ENCODE measurements at regions not wholly inside any gene's neighbourhood (a gene's known extent, or its start where the extent isn't known, plus 50 kb on each side); places are given as distances from the start of the nearest gene placed in this dataset.

- Mint-ChIP-seq H3K4me1 (ENCODE audit: unreplicated experiment) (peaks cover 53% of the 10 kb centered on the region), H3K9me3 (ENCODE audit: unreplicated experiment) (no peaks in the 10 kb centered on the region), H3K4me3 (ENCODE audit: unreplicated experiment) (no peak overlapping the region), H3K27ac (ENCODE audit: unreplicated experiment) (no peak overlapping the region), H3K27me3 (ENCODE audit: unreplicated experiment) (peaks cover 41% of the 10 kb centered on the region), H3K36me3 (ENCODE audit: low read depth, unreplicated experiment) (peaks cover 10% of the 10 kb centered on the region)
- no peak for TF ChIP-seq CTCF (IDR thresholded peaks at IDR 0.05; ENCODE audit: unreplicated experiment)
- no peak for DNase-seq (ENCODE audit: low spot score)
Measured at GRCh38 chr6:28767691-28768090, 156.1 kb downstream of the TRIM27 start.

GRCh38 chr6:28768187-28768913 is 155.4 kb downstream of the TRIM27 start:
- Mint-ChIP-seq H3K9me3 (ENCODE audit: unreplicated experiment) (no peaks in the 10 kb centered on the region), H3K4me1 (ENCODE audit: unreplicated experiment) (peaks cover 60% of the 10 kb centered on the region), H3K27ac (ENCODE audit: unreplicated experiment) (no peak overlapping the region), H3K4me3 (ENCODE audit: unreplicated experiment) (no peak overlapping the region), H3K36me3 (ENCODE audit: low read depth, unreplicated experiment) (peaks cover 10% of the 10 kb centered on the region), H3K27me3 (ENCODE audit: unreplicated experiment) (peaks cover 47% of the 10 kb centered on the region)
- TF ChIP-seq CTCF (IDR thresholded peaks at IDR 0.05; ENCODE audit: unreplicated experiment): no peak
- DNase-seq (ENCODE audit: low spot score): no peak

- Mint-ChIP-seq H3K27me3 (ENCODE audit: unreplicated experiment) (peaks cover 52% of the 10 kb centered on the region), H3K27ac (ENCODE audit: unreplicated experiment) (peak overlapping the region; percentile 18), H3K4me3 (ENCODE audit: unreplicated experiment) (peak overlapping the region; percentile 44), H3K36me3 (ENCODE audit: low read depth, unreplicated experiment) (peaks cover 10% of the 10 kb centered on the region), H3K4me1 (ENCODE audit: unreplicated experiment) (peaks cover 69% of the 10 kb centered on the region), H3K9me3 (ENCODE audit: unreplicated experiment) (no peaks in the 10 kb centered on the region)
- peak; percentile 61 for DNase-seq (ENCODE audit: low spot score)
- no peak for TF ChIP-seq CTCF (IDR thresholded peaks at IDR 0.05; ENCODE audit: unreplicated experiment)
Measured at GRCh38 chr6:28769626-28770402, 154.0 kb downstream of the TRIM27 start.

- Mint-ChIP-seq H3K36me3 (ENCODE audit: low read depth, unreplicated experiment) (peaks cover 10% of the 10 kb centered on the region), H3K4me3 (ENCODE audit: unreplicated experiment) (no peak overlapping the region), H3K27ac (ENCODE audit: unreplicated experiment) (no peak overlapping the region), H3K4me1 (ENCODE audit: unreplicated experiment) (peaks cover 67% of the 10 kb centered on the region), H3K27me3 (ENCODE audit: unreplicated experiment) (peaks cover 52% of the 10 kb centered on the region), H3K9me3 (ENCODE audit: unreplicated experiment) (no peaks in the 10 kb centered on the region)
- no peak for DNase-seq (ENCODE audit: low spot score)
- no peak for TF ChIP-seq CTCF (IDR thresholded peaks at IDR 0.05; ENCODE audit: unreplicated experiment)
Measured at GRCh38 chr6:28770732-28771131, 153.1 kb downstream of the TRIM27 start.

Measured in endothelial cell (in vitro differentiated cells).